Mesenchymal stem cell (in vitro differentiated cells and primary cell): ENCODE measurements at regions not wholly inside any gene's neighbourhood (a gene's known extent, or its start where the extent isn't known, plus 50 kb on each side); places are given as distances from the start of the nearest gene placed in this dataset.

ENCODE experiments used
- DNase-seq: peaks from one replicate; pipeline ENCODE4 v3.0.0-alpha.2; 2013
- H2AFZ ChIP-seq: one replicate; pipeline ENCODE4 v1.6.1; 2013; ENCODE audit warnings: low read depth, mild to moderate bottlenecking, control low read depth, inconsistent platforms, low read length, moderate library complexity
- H2AK5ac ChIP-seq: 2 replicates; pipeline ENCODE4 v1.6.1; 2013; ENCODE audit warnings: low read length, moderate library complexity, mild to moderate bottlenecking, inconsistent platforms; ENCODE audit not compliant: severe bottlenecking
- H2BK120ac ChIP-seq: one replicate; pipeline ENCODE4 v1.6.1; 2013; ENCODE audit warnings: low read depth, mild to moderate bottlenecking, inconsistent platforms, low read length, moderate library complexity
- H2BK12ac ChIP-seq, 2 experiments: one replicate each; pipeline ENCODE4 v1.6.1; 2013; ENCODE audit warnings: inconsistent platforms in 2 of 2, low read length in 2 of 2, mild to moderate bottlenecking in 2 of 2, moderate library complexity in 2 of 2, control low read depth in 1 of 2
- H2BK15ac ChIP-seq: one replicate; pipeline ENCODE4 v1.6.1; 2013; ENCODE audit warnings: mild to moderate bottlenecking, low read depth, inconsistent platforms; ENCODE audit not compliant: poor library complexity, severe bottlenecking
- H2BK5ac ChIP-seq: 2 replicates; pipeline ENCODE4 v1.6.1; 2013; ENCODE audit warnings: low read depth, mild to moderate bottlenecking, low read length, control low read depth, inconsistent platforms; ENCODE audit not compliant: poor library complexity, severe bottlenecking
- H3K14ac ChIP-seq, 2 experiments: one replicate each; pipeline ENCODE4 v1.6.1; 2013; ENCODE audit warnings: inconsistent platforms in 2 of 2, low read length in 2 of 2, control low read depth in 1 of 2, mild to moderate bottlenecking in 1 of 2, moderate library complexity in 1 of 2
- H3K18ac ChIP-seq, 2 experiments: one replicate each; pipeline ENCODE4 v1.6.1; 2013; ENCODE audit warnings: inconsistent platforms in 2 of 2, low read length in 2 of 2, control low read depth in 1 of 2, low read depth in 1 of 2, mild to moderate bottlenecking in 1 of 2
- H3K23ac ChIP-seq, 2 experiments: one replicate each; pipeline ENCODE4 v1.6.1; 2013; ENCODE audit warnings: inconsistent platforms in 2 of 2, low read length in 2 of 2, mild to moderate bottlenecking in 2 of 2, moderate library complexity in 2 of 2, control low read depth in 1 of 2
- H3K27ac ChIP-seq: 2 replicates; pipeline ENCODE4 v1.5.1; 2013; ENCODE audit warnings: mild to moderate bottlenecking, moderate library complexity, low read length, control low read depth, inconsistent platforms; ENCODE audit not compliant: poor library complexity, severe bottlenecking
- H3K27me3 ChIP-seq, 2 experiments: 2 replicates each; pipeline versions ENCODE4 v1.6.1 to v1.7.0; 2013; ENCODE audit warnings: low read length in 2 of 2, mild to moderate bottlenecking in 2 of 2, moderate library complexity in 2 of 2, control low read depth in 1 of 2, inconsistent platforms in 1 of 2; ENCODE audit not compliant: control insufficient read depth in 1 of 2, insufficient read depth in 1 of 2
- H3K36me3 ChIP-seq, 2 experiments: 2 replicates each; pipeline versions ENCODE4 v1.6.1 to v1.7.0; 2013; ENCODE audit warnings: low read length in 2 of 2, control low read depth in 1 of 2, inconsistent platforms in 1 of 2, low read depth in 1 of 2, mild to moderate bottlenecking in 1 of 2; ENCODE audit not compliant: insufficient read depth in 2 of 2, control insufficient read depth in 1 of 2
- H3K4ac ChIP-seq, 2 experiments: one replicate each; pipeline ENCODE4 v1.6.1; 2013; ENCODE audit warnings: inconsistent platforms in 2 of 2, low read length in 2 of 2, mild to moderate bottlenecking in 2 of 2, moderate library complexity in 2 of 2, control low read depth in 1 of 2, low read depth in 1 of 2
- H3K4me1 ChIP-seq: 2 replicates; pipeline ENCODE4 v1.6.1; 2013; ENCODE audit warnings: low read depth, low read length, control low read depth; ENCODE audit not compliant: control insufficient read depth, insufficient read depth
- H3K4me2 ChIP-seq: 2 replicates; pipeline ENCODE4 v1.6.1; 2013; ENCODE audit warnings: low read length, mild to moderate bottlenecking, inconsistent platforms; ENCODE audit not compliant: poor library complexity, severe bottlenecking
- H3K4me3 ChIP-seq, 2 experiments: 2 replicates each; pipeline versions ENCODE4 v1.5.1 to v1.7.0; 2013; ENCODE audit warnings: low read length in 2 of 2, mild to moderate bottlenecking in 2 of 2, control low read depth in 1 of 2, low read depth in 1 of 2; ENCODE audit not compliant: insufficient read depth in 1 of 2
- H3K79me1 ChIP-seq: replicated peaks from 2 replicates; pipeline ENCODE4 v1.6.1; 2013; ENCODE audit warnings: mild to moderate bottlenecking, control low read depth, low read length, inconsistent platforms; ENCODE audit not compliant: poor library complexity, severe bottlenecking
- H3K9ac ChIP-seq: 2 replicates; pipeline ENCODE4 v1.7.0; 2013; ENCODE audit warnings: mild to moderate bottlenecking, low read length, moderate library complexity
- H3K9me3 ChIP-seq: 2 replicates; pipeline ENCODE4 v1.7.0; 2013; ENCODE audit warnings: mild to moderate bottlenecking, low read length; ENCODE audit not compliant: control insufficient read depth
- H4K8ac ChIP-seq: one replicate; pipeline ENCODE4 v1.6.1; 2013; ENCODE audit warnings: inconsistent platforms, mild to moderate bottlenecking, low read length, moderate library complexity
- H4K91ac ChIP-seq: one replicate; pipeline ENCODE4 v1.6.1; 2013; ENCODE audit warnings: mild to moderate bottlenecking, low read length, inconsistent platforms
- WGBS: methylation state at CpG from one replicate; pipeline ENCODE4 v1.1.7; 2013; ENCODE audit warnings: mixed read lengths; 5-methylcytosine and 5-hydroxymethylcytosine counted together

- Histone ChIP-seq H3K79me1 (no peaks in the 10 kb centered on the region), H2BK5ac (no peak overlapping the region), H3K9ac (no peak overlapping the region), H2AFZ (no peak overlapping the region), H3K9me3 (no peaks in the 10 kb centered on the region), H3K27me3 (no peaks in the 10 kb centered on the region), H4K91ac (no peak overlapping the region), H2AK5ac (no peak overlapping the region), H3K4me3 (no peak overlapping the region), H2BK120ac (no peak overlapping the region), H3K18ac (no peak overlapping the region), H3K14ac (no peak overlapping the region), H3K36me3 (no peaks in the 10 kb centered on the region), H4K8ac (no peak overlapping the region), H2BK12ac (no peak overlapping the region), H3K23ac (no peak overlapping the region), H3K4me2 (no peak overlapping the region), H3K4ac (no peak overlapping the region), H2BK15ac (no peak overlapping the region), H3K4me1 (no peaks in the 10 kb centered on the region), H3K27ac (no peak overlapping the region)
- no peak for DNase-seq
- 67% methylated on average over 1 of the region's 1 CpG for WGBS
Observed at GRCh38 chr7:81321949-81322348, 403.1 kb upstream of the SEMA3C start.

DNA sequence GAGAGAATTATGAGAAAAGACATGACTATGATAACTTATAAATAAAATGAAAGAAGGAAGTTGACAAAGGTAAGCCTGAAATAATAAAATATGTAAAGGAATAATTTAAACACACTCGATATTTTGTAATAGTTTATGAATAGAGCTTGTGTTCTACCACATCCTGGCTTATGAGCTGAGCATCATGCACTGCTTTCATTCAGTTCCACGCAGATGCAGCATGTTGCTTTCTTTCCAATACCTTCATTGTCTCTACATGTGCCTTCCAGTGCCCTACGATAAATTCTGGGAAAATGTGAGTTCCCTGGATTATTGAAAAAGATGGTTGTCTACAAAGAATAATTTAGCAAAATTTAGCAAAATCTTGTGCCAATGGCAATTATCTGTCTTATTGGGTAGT is 398.9 kb upstream of the SEMA3C start:
- Histone ChIP-seq H2AK5ac (no peak overlapping the region), H2BK15ac (no peak overlapping the region), H3K4ac (no peak overlapping the region), H2BK12ac (no peak overlapping the region), H2AFZ (no peak overlapping the region), H3K4me3 (no peak overlapping the region), H3K14ac (no peak overlapping the region), H4K8ac (no peak overlapping the region), H3K9ac (no peak overlapping the region), H2BK120ac (no peak overlapping the region), H3K9me3 (no peaks in the 10 kb centered on the region), H3K27ac (no peak overlapping the region), H4K91ac (no peak overlapping the region), H3K4me1 (no peaks in the 10 kb centered on the region), H3K27me3 (no peaks in the 10 kb centered on the region), H3K23ac (no peak overlapping the region), H2BK5ac (no peak overlapping the region), H3K4me2 (no peak overlapping the region), H3K18ac (no peak overlapping the region), H3K79me1 (no peaks in the 10 kb centered on the region), H3K36me3 (no peaks in the 10 kb centered on the region)
- 100% methylated on average over 1 of the region's 3 CpGs for WGBS
- DNase-seq: no peak

DNA sequence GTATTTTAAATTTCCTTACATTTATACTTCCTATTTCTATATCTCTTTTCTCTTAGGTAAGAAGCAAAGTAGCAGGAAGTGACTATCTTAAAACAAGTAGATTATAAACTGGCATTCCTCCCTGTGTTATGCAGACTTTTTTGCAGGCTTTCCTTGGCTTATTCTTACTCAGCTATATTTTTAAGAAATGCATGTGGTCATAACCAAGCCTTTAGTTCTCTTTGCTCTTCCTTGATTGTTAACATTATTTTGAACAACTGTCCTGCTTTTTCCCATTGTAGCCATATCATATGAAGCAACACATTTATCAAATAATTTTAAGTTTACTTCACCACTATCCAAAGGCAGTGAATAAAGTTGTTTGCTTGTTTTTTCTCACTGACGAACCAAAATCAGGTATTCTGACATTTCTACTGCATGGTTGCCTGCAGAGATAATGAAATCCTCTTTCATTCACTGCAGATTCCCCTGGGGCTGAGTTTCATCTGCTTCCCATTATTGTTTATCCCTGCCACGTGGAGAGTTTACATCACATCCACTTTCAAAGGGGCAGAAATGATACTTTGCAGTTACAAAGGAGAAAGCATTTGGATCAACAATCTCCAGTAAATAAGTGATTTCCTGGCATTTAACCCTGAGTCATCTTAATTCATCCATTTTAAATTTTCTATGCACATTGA is 389.9 kb upstream of the SEMA3C start:
- no peak overlapping the region for H2BK15ac ChIP-seq
- DNase-seq: peak; percentile 34

DNA sequence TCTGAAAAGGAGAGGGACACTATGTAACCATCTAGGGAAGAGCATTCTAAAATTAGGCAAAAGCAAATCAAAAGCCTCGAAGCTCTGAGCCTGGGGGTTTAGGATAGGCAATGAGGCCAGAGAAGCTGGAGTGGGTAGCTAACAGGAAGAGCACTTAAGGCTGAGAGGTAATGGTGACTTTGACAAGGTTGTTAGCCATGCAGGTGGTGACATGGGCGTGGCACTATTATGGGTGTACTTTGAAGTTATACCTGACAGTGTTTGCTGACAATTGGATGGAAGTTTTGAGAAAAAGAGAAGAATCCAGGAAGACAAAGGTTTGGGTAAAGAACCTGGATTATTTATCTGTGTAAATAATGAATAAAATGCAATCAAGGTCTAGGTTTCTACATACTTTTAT is 383.0 kb upstream of the SEMA3C start:
- Histone ChIP-seq H2BK15ac (no peak overlapping the region), H3K4me2 (no peak overlapping the region), H3K9me3 (no peaks in the 10 kb centered on the region), H2BK12ac (peak overlapping the region; percentile 12 to 72), H4K8ac (no peak overlapping the region), H4K91ac (no peak overlapping the region), H3K27ac (no peak overlapping the region), H3K27me3 (no peaks in the 10 kb centered on the region), H3K23ac (no peak overlapping the region), H3K18ac (peak overlapping the region in 1 of 2 experiments; percentile 78), H3K4ac (peak overlapping the region in 1 of 2 experiments; percentile 94), H2BK5ac (no peak overlapping the region), H3K4me3 (no peak overlapping the region), H3K4me1 (no peaks in the 10 kb centered on the region), H2AFZ (no peak overlapping the region), H2AK5ac (peak overlapping the region; percentile 14), H3K14ac (peak overlapping the region in 1 of 2 experiments; percentile 91), H3K79me1 (no peaks in the 10 kb centered on the region), H2BK120ac (no peak overlapping the region), H3K36me3 (no peaks in the 10 kb centered on the region), H3K9ac (no peak overlapping the region)
- WGBS: 92% methylated on average over 2 of the region's 2 CpGs
- no peak for DNase-seq

More for the DNA sequence above, 389.9 kb upstream of the SEMA3C start:
- Histone ChIP-seq H3K4me2 (no peak overlapping the region), H4K8ac (no peak overlapping the region), H3K9me3 (no peaks in the 10 kb centered on the region), H3K23ac (no peak overlapping the region), H3K9ac (peak overlapping the region; percentile 34), H2AFZ (no peak overlapping the region), H3K4me1 (no peaks in the 10 kb centered on the region), H3K79me1 (no peaks in the 10 kb centered on the region), H2BK5ac (no peak overlapping the region), H3K4ac (no peak overlapping the region), H2BK120ac (no peak overlapping the region), H3K27me3 (no peaks in the 10 kb centered on the region), H3K36me3 (no peaks in the 10 kb centered on the region), H4K91ac (no peak overlapping the region), H3K27ac (no peak overlapping the region), H3K14ac (no peak overlapping the region), H2AK5ac (no peak overlapping the region), H3K4me3 (peak overlapping the region in 1 of 2 experiments; percentile 16), H3K18ac (no peak overlapping the region), H2BK12ac (no peak overlapping the region)
- 40% methylated on average over 2 of the region's 2 CpGs for WGBS
